A673 (cell line): ENCODE measurements at regions not wholly inside any gene's neighbourhood (a gene's known extent, or its start where the extent isn't known, plus 50 kb on each side); places are given as distances from the start of the nearest gene placed in this dataset.

Experiments
- BruUV-seq: library from RNA; stranded (reverse); fragments of 400-500 nt; replicated peaks from 2 replicates; lab custom pipeline; 2021; lab: Mats Ljungman, UMichigan
- CTCF ChIA-PET: fragments of 300-600 bp; sonication (Branson Sonifier 250); formaldehyde crosslinking; loops from one replicate; lab custom pipeline; 2022; ENCODE audit warnings: antibody characterized with exemption; lab: Charles Lee
- POLR2A ChIA-PET: fragments of 300-600 bp; sonication (Branson Sonifier 250); formaldehyde crosslinking; loops from one replicate; lab custom pipeline; 2022; ENCODE audit warnings: antibody characterized with exemption; ENCODE audit not compliant: low non-redundant PET; lab: Charles Lee
- DNase-seq: peaks from one replicate; pipeline ENCODE4 v3.0.0-alpha.2; 2015; ENCODE audit warnings: low spot score
- H3K27ac ChIP-seq: fragments of 200-600 bp; sonication (generic); 2 replicates; pipeline ENCODE4 v1.5.1; 2016; ENCODE audit warnings: mixed run types, low read depth, mild to moderate bottlenecking, mixed read lengths, antibody characterized with exemption, low read length; ENCODE audit not compliant: poor library complexity, severe bottlenecking
- H3K27me3 ChIP-seq: fragments of 200-600 bp; sonication (generic); replicated peaks from 2 replicates; pipeline ENCODE4 v1.6.1; 2017; ENCODE audit warnings: mixed run types, low read depth, mild to moderate bottlenecking, mixed read lengths, antibody characterized with exemption, low read length; ENCODE audit not compliant: insufficient read depth, poor library complexity
- H3K36me3 ChIP-seq: fragments of 200-600 bp; sonication (generic); 2 replicates; pipeline ENCODE4 v1.6.1; 2016; ENCODE audit warnings: mixed run types, mild to moderate bottlenecking, mixed read lengths, antibody characterized with exemption, low read length; ENCODE audit not compliant: insufficient read depth, poor library complexity, severe bottlenecking
- H3K4me1 ChIP-seq: fragments of 200-600 bp; sonication (generic); 2 replicates; pipeline ENCODE4 v1.6.1; 2017; ENCODE audit warnings: mixed run types, mild to moderate bottlenecking, mixed read lengths, antibody characterized with exemption, low read length; ENCODE audit not compliant: insufficient read depth, poor library complexity, severe bottlenecking
- H3K4me3 ChIP-seq: fragments of 200-600 bp; sonication (generic); 2 replicates; pipeline ENCODE4 v1.5.1; 2016; ENCODE audit warnings: low read depth, mixed run types, mild to moderate bottlenecking, mixed read lengths, low read length; ENCODE audit not compliant: poor library complexity, severe bottlenecking
- H3K9me3 ChIP-seq: fragments of 200-600 bp; sonication (generic); 2 replicates; pipeline ENCODE4 v1.6.1; 2016; ENCODE audit warnings: mixed run types, low read depth, mild to moderate bottlenecking, mixed read lengths, antibody characterized with exemption, low read length; ENCODE audit not compliant: poor library complexity, severe bottlenecking
- CTCF ChIP-seq: fragments of 300-800, 200-600 bp; sonication (generic); conservative IDR thresholded peaks from 2 replicates; pipeline ENCODE4 v1.5.1; 2017; ENCODE audit warnings: low read depth, mild to moderate bottlenecking, antibody characterized with exemption, low read length, moderate library complexity, mixed read lengths
- EZH2 ChIP-seq: fragments of 200-600 bp; sonication (generic); IDR thresholded peaks from 2 replicates; pipeline ENCODE4 v1.6.1; 2017; ENCODE audit warnings: borderline replicate concordance, low read depth, mild to moderate bottlenecking, mixed read lengths, antibody characterized with exemption, low read length; ENCODE audit not compliant: poor library complexity, severe bottlenecking
- intact Hi-C: fragments of 100-400 bp; cut with micrococcal nuclease; formaldehyde crosslinking; loops from one replicate; pipeline ENCODE4 v1.10.0; 2022; ENCODE audit not compliant: unreplicated experiment

DNA sequence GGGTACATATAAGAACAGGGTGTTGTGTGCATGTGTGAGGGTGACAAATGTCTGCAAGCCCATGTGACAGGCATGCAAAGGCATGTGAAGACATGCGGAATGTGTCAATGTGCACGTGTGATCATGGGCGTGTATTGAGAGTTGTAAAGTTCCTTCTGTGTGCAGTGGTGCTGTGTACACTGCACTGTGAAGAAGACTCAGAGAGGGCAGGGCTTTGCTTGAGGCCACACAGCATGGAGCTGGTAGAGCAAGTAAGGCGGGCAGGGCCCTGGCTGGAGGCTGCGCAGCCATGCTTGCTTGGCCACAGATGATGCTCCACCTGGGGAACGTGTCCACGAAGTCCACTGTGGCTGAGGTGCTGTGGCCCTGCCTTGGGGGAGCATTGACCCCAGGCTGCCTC, 66.8 kb downstream of the PTPRS start:
- BruUV-seq, result no TSS peak
- no peaks in the 10 kb centered on the region for H3K27me3 ChIP-seq
- H3K36me3 ChIP-seq, result peaks cover 37% of the 10 kb centered on the region
- no peak overlapping the region for H3K27ac ChIP-seq
- CTCF ChIA-PET, result no interaction called here
- DNase-seq, result no peak
- no peak overlapping the region for H3K4me3 ChIP-seq
- no peak for TF ChIP-seq EZH2
- no peak for TF ChIP-seq CTCF
- H3K9me3 ChIP-seq, result no peaks in the 10 kb centered on the region
- H3K4me1 ChIP-seq, result no peaks in the 10 kb centered on the region
- intact Hi-C loops, result no loop called here
- POLR2A ChIA-PET, result no interaction called here

- peak; percentile 50 for DNase-seq
- Histone ChIP-seq H3K4me3 (no peak overlapping the region), H3K27ac (no peak overlapping the region), H3K9me3 (no peaks in the 10 kb centered on the region), H3K4me1 (no peaks in the 10 kb centered on the region), H3K27me3 (no peaks in the 10 kb centered on the region), H3K36me3 (peaks cover 34% of the 10 kb centered on the region)
- TF ChIP-seq CTCF (peak; percentile 24; the same call in 1 of the 2 replicates), EZH2 (no peak)
- TSS peak; percentile 24 for BruUV-seq
- intact Hi-C loops, result no loop called here
- ChIA-PET POLR2A (no interaction called here), CTCF (interaction anchor here (0.6 kb wide), 1 partner anchor 298 kb away, joined by 6 read pairs; no protein-coding TSS in a partner anchor)
Measured at GRCh38 chr19:5271145-5271544, 69.5 kb downstream of the PTPRS start.

- Histone ChIP-seq H3K27me3 (no peaks in the 10 kb centered on the region), H3K9me3 (no peaks in the 10 kb centered on the region), H3K36me3 (peaks cover 34% of the 10 kb centered on the region), H3K27ac (no peak overlapping the region), H3K4me1 (no peaks in the 10 kb centered on the region), H3K4me3 (no peak overlapping the region)
- no peak for DNase-seq
- intact Hi-C loops, result no loop called here
- TF ChIP-seq EZH2 (no peak), CTCF (no peak)
- ChIA-PET POLR2A (no interaction called here), CTCF (no interaction called here)
- no TSS peak for BruUV-seq
Measured at GRCh38 chr19:5269926-5270325, 70.7 kb downstream of the PTPRS start.
